CD4-positive, alpha-beta T cell (primary cell): ENCODE measurements at regions not wholly inside any gene's neighbourhood (a gene's known extent, or its start where the extent isn't known, plus 50 kb on each side); places are given as distances from the start of the nearest gene placed in this dataset.

ENCODE experiments used
- ATAC-seq: fragments of 200-7000 bp; cut with Tn5 transposase; one replicate; pipeline ENCODE4 v1.10.0; 2022; ENCODE audit warnings: mild to moderate bottlenecking; ENCODE audit not compliant: poor library complexity
- CTCF ChIA-PET: fragments of 350-600 bp; sonication (Branson Sonifier 250); formaldehyde crosslinking; loops from one replicate; lab custom pipeline; 2021; ENCODE audit warnings: antibody characterized with exemption, inconsistent platforms; lab: Charles Lee
- POLR2A ChIA-PET: fragments of 350-600 bp; sonication (Branson Sonifier 250); formaldehyde crosslinking; loops from one replicate; lab custom pipeline; 2021; ENCODE audit warnings: antibody characterized with exemption, inconsistent platforms; lab: Charles Lee
- DNase-seq, 14 experiments: peaks; one replicate each; pipeline ENCODE4 v3.0.0-alpha.2; 2013 to 2020; ENCODE audit warnings: mixed read lengths in 2 of 14
- H3K27ac ChIP-seq, 2 donors: one replicate each; pipeline versions ENCODE4 v1.5.1 to v1.7.0; 2013; ENCODE audit warnings: low read length in 2 of 2, low read depth in 1 of 2, mild to moderate bottlenecking in 1 of 2
- H3K27me3 ChIP-seq, 2 experiments: 1 replicate in 1 of 2; 2 replicates in 1 of 2; pipeline versions ENCODE4 v1.6.1 to v1.7.0; 2013; ENCODE audit warnings: low read length in 2 of 2, control low read depth in 1 of 2, mild to moderate bottlenecking in 1 of 2, moderate library complexity in 1 of 2; ENCODE audit not compliant: insufficient read depth in 2 of 2, control insufficient read depth in 1 of 2
- H3K36me3 ChIP-seq: one replicate; pipeline ENCODE4 v1.6.1; 2013; ENCODE audit warnings: low read length, control low read depth; ENCODE audit not compliant: insufficient read depth
- H3K4me1 ChIP-seq: one replicate; pipeline ENCODE4 v1.6.1; 2013; ENCODE audit warnings: low read length, control low read depth; ENCODE audit not compliant: insufficient read depth
- H3K4me3 ChIP-seq: one replicate; pipeline ENCODE4 v1.5.1; 2013; ENCODE audit warnings: mild to moderate bottlenecking, low read length, moderate library complexity
- H3K9me3 ChIP-seq, 2 experiments: 1 replicate in 1 of 2; 2 replicates in 1 of 2; pipeline versions ENCODE4 v1.6.1 to v1.7.0; 2013; ENCODE audit warnings: low read length in 2 of 2, mild to moderate bottlenecking in 2 of 2, control low read depth in 1 of 2, moderate library complexity in 1 of 2; ENCODE audit not compliant: control insufficient read depth in 1 of 2, insufficient read depth in 1 of 2
- H3K27ac Mint-ChIP-seq: one replicate; pipeline ENCODE4 v1.8.0; 2020; ENCODE audit warnings: mixed read lengths
- H3K27me3 Mint-ChIP-seq: one replicate; pipeline ENCODE4 v1.8.0; 2021; ENCODE audit warnings: mixed read lengths
- H3K36me3 Mint-ChIP-seq: one replicate; pipeline ENCODE4 v1.8.0; 2021; ENCODE audit warnings: low read depth, mixed read lengths
- H3K4me1 Mint-ChIP-seq: one replicate; pipeline ENCODE4 v1.8.0; 2021; ENCODE audit warnings: low read depth, mixed read lengths
- H3K4me3 Mint-ChIP-seq: one replicate; pipeline ENCODE4 v1.8.0; 2020; ENCODE audit warnings: mild to moderate bottlenecking, mixed read lengths
- H3K9me3 Mint-ChIP-seq: one replicate; pipeline ENCODE4 v1.8.0; 2020; ENCODE audit warnings: mixed read lengths
- intact Hi-C, 2 experiments: fragments of 100-400 bp; cut with DNase I in 1 of 2; cut with micrococcal nuclease in 1 of 2; formaldehyde crosslinking; loops; one replicate each; pipeline versions ENCODE4 v1.15.1 to v1.9.0; 2023 to 2025; cut with DNase I, micrococcal nuclease
- TF ChIP-seq, protein P1 (sequence below): fragments of 200-600 bp; IDR thresholded peaks from one replicate; pipeline ENCODE4 v1.8.0; 2022; ENCODE audit warnings: antibody characterized with exemption, mild to moderate bottlenecking

DNA sequence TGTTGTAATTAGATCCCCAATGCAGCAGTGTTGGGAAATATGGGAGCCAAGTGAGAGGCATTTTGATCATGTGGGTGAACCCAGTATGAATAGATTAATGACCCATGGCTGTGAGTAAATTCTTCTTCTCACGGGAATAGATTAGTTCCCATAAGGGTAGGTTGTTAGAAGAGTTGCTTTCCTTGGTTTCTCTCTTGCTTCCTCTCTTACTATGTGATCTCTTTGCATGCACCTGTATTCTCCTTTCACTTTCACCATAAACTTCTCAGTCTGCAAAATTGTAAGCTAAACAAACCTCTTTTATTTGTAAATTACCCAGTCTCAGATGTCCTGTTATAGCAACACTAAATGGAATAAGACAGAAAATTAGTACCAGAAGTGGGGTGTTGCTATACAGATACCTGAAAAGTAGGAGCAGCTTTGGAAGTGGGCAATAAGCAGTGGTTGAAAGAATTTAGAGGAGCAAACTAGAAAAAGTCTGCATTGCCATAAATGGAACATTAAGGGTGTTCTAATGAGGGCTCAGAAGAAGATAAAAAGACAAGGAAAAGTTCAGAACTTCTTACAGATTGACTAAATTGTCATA is 1090.0 kb upstream of the ARRDC3 start:
- H3K4me3 ChIP-seq: no peak overlapping the region
- no peaks in the 10 kb centered on the region for H3K36me3 ChIP-seq
- Mint-ChIP-seq H3K27ac (no peak overlapping the region), H3K4me1 (no peaks in the 10 kb centered on the region), H3K27me3 (no peaks in the 10 kb centered on the region), H3K4me3 (no peak overlapping the region), H3K9me3 (peaks cover 14% of the 10 kb centered on the region), H3K36me3 (no peaks in the 10 kb centered on the region)
- no peak for DNase-seq
- no peak for ATAC-seq
- no peaks in the 10 kb centered on the region for H3K4me1 ChIP-seq
- POLR2A ChIA-PET: no interaction called here
- H3K27me3 ChIP-seq: no peaks in the 10 kb centered on the region
- CTCF ChIA-PET: no interaction called here
- no peak overlapping the region for H3K27ac ChIP-seq
- peaks cover 7 to 14% of the 10 kb centered on the region in 2 experiments for H3K9me3 ChIP-seq
- intact Hi-C loops: no loop called here
- TF ChIP-seq, protein P1, sequence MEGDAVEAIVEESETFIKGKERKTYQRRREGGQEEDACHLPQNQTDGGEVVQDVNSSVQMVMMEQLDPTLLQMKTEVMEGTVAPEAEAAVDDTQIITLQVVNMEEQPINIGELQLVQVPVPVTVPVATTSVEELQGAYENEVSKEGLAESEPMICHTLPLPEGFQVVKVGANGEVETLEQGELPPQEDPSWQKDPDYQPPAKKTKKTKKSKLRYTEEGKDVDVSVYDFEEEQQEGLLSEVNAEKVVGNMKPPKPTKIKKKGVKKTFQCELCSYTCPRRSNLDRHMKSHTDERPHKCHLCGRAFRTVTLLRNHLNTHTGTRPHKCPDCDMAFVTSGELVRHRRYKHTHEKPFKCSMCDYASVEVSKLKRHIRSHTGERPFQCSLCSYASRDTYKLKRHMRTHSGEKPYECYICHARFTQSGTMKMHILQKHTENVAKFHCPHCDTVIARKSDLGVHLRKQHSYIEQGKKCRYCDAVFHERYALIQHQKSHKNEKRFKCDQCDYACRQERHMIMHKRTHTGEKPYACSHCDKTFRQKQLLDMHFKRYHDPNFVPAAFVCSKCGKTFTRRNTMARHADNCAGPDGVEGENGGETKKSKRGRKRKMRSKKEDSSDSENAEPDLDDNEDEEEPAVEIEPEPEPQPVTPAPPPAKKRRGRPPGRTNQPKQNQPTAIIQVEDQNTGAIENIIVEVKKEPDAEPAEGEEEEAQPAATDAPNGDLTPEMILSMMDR: no peak

DNA sequence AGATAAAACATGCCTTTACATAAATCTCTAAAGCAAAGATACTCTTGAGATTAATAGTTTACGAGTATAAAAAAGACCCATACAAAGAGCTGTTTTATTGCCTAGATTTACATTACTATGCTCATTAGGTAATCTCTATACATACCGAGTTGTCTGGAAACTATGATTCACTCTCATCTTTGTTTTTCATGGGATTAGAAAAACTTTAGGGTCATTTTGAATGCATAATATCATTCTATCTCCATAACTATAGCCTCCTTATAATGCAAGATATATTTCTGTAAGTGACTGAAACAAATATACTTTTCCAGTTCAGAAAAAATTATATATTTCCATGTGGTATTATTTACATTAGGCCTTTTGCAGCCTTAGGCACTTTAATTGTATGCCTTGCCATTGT is 1088.7 kb upstream of the ARRDC3 start:
- H3K27ac Mint-ChIP-seq: no peak overlapping the region
- TF ChIP-seq, protein P1: no peak
- Histone ChIP-seq H3K9me3 (peaks cover 7 to 14% of the 10 kb centered on the region in 2 experiments), H3K4me3 (no peak overlapping the region), H3K4me1 (no peaks in the 10 kb centered on the region), H3K27me3 (no peaks in the 10 kb centered on the region), H3K27ac (no peak overlapping the region), H3K36me3 (no peaks in the 10 kb centered on the region)
- peaks cover 14% of the 10 kb centered on the region for H3K9me3 Mint-ChIP-seq
- H3K36me3 Mint-ChIP-seq: no peaks in the 10 kb centered on the region
- intact Hi-C loops: no loop called here
- H3K27me3 Mint-ChIP-seq: no peaks in the 10 kb centered on the region
- DNase-seq (no peak), ATAC-seq (no peak)
- CTCF ChIA-PET: no interaction called here
- H3K4me3 Mint-ChIP-seq: no peak overlapping the region
- POLR2A ChIA-PET: no interaction called here
- H3K4me1 Mint-ChIP-seq: no peaks in the 10 kb centered on the region

DNA sequence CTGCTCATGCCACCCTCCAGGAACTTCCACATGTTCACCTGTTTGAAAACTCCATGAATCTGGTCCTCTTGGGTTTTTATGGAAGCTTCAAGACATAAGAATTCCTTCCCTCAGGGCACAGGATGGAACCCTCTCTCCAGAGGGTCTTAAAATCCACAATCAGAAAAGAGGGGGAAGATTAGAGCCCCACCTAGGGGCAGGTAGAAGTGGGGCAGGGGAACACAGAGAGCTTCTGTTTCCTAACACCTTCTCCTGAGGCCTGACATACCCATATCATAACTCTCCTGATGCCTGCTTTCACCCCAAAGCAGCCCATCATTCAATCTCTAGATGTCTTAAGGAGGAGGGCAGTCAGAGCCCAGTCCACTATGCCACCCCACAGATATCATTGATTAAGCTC is 1087.7 kb upstream of the ARRDC3 start:
- no peak overlapping the region for H3K27ac ChIP-seq
- H3K27me3 ChIP-seq: no peaks in the 10 kb centered on the region
- ChIA-PET CTCF (no interaction called here), POLR2A (no interaction called here)
- H3K4me1 ChIP-seq: no peaks in the 10 kb centered on the region
- Mint-ChIP-seq H3K4me1 (no peaks in the 10 kb centered on the region), H3K4me3 (no peak overlapping the region), H3K9me3 (peaks cover 14% of the 10 kb centered on the region), H3K27me3 (no peaks in the 10 kb centered on the region), H3K27ac (no peak overlapping the region), H3K36me3 (no peaks in the 10 kb centered on the region)
- H3K36me3 ChIP-seq: no peaks in the 10 kb centered on the region
- ATAC-seq (no peak), DNase-seq (no peak)
- H3K9me3 ChIP-seq: peaks cover 7 to 14% of the 10 kb centered on the region in 2 experiments
- TF ChIP-seq, protein P1: no peak
- intact Hi-C loops: no loop called here
- H3K4me3 ChIP-seq: no peak overlapping the region
